ENCODE measurements at regions not wholly inside any gene's neighbourhood (a gene's known extent, or its start where the extent isn't known, plus 50 kb on each side); places are given as distances from the start of the nearest gene placed in this dataset.

DNA sequence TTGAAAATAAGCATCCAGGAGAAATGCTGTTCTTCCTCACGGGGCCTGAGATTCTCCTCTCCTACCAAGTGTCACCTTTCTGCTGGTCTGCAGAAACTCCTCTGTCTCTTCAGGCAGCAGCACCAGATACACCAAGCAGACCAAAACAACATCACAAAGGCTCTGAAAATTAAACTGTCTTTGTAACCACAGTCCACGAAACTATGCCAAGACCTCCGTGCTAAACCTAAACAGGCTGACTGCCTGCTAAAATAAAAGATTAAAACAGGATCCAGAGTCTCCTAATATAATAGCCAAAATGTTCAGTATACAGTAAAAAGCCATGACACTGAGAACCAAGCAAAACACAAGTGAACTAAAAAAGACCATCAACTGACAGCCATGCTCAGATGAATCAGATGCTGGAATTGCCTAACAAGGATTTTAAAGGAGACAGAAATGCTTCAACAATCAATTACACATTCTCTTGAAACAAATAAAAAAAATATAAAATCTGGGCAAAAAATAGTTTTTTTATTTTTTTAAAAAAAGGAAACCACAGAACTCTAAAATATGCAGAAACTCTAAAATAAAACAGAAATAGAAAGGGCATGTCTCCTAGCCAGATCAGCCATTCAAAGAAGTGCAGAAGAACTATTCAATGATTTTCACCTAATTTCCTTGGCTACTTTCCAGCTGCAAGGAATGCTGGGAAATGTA is 50.3 kb upstream of the TOX3 start:
- H3K4me1 ChIP-seq (ENCODE audit: control insufficient read depth, low read length), result no peaks in the 10 kb centered on the region
- H3K4me3 ChIP-seq (ENCODE audit: low read length), result no peak overlapping the region
- no peaks in the 10 kb centered on the region for H3K27me3 ChIP-seq (ENCODE audit: control insufficient read depth, low read length)
- no peak overlapping the region for H3K27ac ChIP-seq (ENCODE audit: low read depth, low read length)
- no peaks in the 10 kb centered on the region for H3F3A ChIP-seq (ENCODE audit: control insufficient read depth, insufficient read depth)
- H3K9me2 ChIP-seq (replicated peaks; ENCODE audit: control insufficient read depth, low read length), result no peaks in the 10 kb centered on the region
- no peak for TF ChIP-seq EZH2phosphoT487 (IDR thresholded peaks at IDR 0.05; ENCODE audit: borderline replicate concordance, low read length)
- TF ChIP-seq, protein P1, sequence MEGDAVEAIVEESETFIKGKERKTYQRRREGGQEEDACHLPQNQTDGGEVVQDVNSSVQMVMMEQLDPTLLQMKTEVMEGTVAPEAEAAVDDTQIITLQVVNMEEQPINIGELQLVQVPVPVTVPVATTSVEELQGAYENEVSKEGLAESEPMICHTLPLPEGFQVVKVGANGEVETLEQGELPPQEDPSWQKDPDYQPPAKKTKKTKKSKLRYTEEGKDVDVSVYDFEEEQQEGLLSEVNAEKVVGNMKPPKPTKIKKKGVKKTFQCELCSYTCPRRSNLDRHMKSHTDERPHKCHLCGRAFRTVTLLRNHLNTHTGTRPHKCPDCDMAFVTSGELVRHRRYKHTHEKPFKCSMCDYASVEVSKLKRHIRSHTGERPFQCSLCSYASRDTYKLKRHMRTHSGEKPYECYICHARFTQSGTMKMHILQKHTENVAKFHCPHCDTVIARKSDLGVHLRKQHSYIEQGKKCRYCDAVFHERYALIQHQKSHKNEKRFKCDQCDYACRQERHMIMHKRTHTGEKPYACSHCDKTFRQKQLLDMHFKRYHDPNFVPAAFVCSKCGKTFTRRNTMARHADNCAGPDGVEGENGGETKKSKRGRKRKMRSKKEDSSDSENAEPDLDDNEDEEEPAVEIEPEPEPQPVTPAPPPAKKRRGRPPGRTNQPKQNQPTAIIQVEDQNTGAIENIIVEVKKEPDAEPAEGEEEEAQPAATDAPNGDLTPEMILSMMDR (IDR thresholded peaks at IDR 0.05; ENCODE audit: low read depth, low read length, poor library complexity, severe bottlenecking), result no peak
- H3K36me3 ChIP-seq (ENCODE audit: control insufficient read depth, low read length), result no peaks in the 10 kb centered on the region
- no peaks in the 10 kb centered on the region for H4K20me1 ChIP-seq (ENCODE audit: control insufficient read depth, insufficient read depth, low read depth, low read length)
- no peak overlapping the region for H3K4me2 ChIP-seq (ENCODE audit: low read length)
- H3K9me3 ChIP-seq (ENCODE audit: control insufficient read depth, insufficient read depth, low read length), result no peaks in the 10 kb centered on the region
- H3K79me2 ChIP-seq (ENCODE audit: control insufficient read depth, low read length), result no peaks in the 10 kb centered on the region
